Liver (tissue), 8 donors: ENCODE measurements at regions not wholly inside any gene's neighbourhood (a gene's known extent, or its start where the extent isn't known, plus 50 kb on each side); places are given as distances from the start of the nearest gene placed in this dataset.

Experiments
- DNase-seq: peaks from one replicate; pipeline ENCODE4 v3.0.0-alpha.2; 2017; ENCODE audit warnings: low spot score
- H3K27ac ChIP-seq, 2 donors: one replicate each; pipeline ENCODE4 v1.7.0; 2013; ENCODE audit warnings: inconsistent platforms in 2 of 2, low read length in 2 of 2, control low read depth in 1 of 2, low read depth in 1 of 2, mild to moderate bottlenecking in 1 of 2
- H3K27me3 ChIP-seq, 4 donors: one replicate each; pipeline versions ENCODE4 v1.6.1 to v1.7.0; 2013; ENCODE audit warnings: low read length in 3 of 4, inconsistent platforms in 1 of 4, mild to moderate bottlenecking in 1 of 4, moderate library complexity in 1 of 4; ENCODE audit not compliant: control insufficient read depth in 4 of 4, insufficient read depth in 4 of 4
- H3K36me3 ChIP-seq, 4 donors: one replicate each; pipeline versions ENCODE4 v1.6.1 to v1.7.0; 2013; ENCODE audit warnings: low read length in 3 of 4, mild to moderate bottlenecking in 3 of 4, low read depth in 1 of 4, moderate library complexity in 1 of 4; ENCODE audit not compliant: control insufficient read depth in 4 of 4, insufficient read depth in 3 of 4
- H3K4me1 ChIP-seq, 4 donors: one replicate each; pipeline versions ENCODE4 v1.6.1 to v1.7.0; 2013; ENCODE audit warnings: low read length in 3 of 4, mild to moderate bottlenecking in 3 of 4, moderate library complexity in 1 of 4; ENCODE audit not compliant: control insufficient read depth in 4 of 4, insufficient read depth in 4 of 4
- H3K4me3 ChIP-seq, 3 donors: one replicate each; pipeline versions ENCODE4 v1.6.1 to v1.7.0; 2013; ENCODE audit warnings: low read length in 3 of 3, control low read depth in 1 of 3, low read depth in 1 of 3, mild to moderate bottlenecking in 1 of 3
- H3K9ac ChIP-seq, 2 donors: one replicate each; pipeline ENCODE4 v1.7.0; 2013; ENCODE audit warnings: low read length in 2 of 2, mild to moderate bottlenecking in 2 of 2, moderate library complexity in 2 of 2, control low read depth in 1 of 2, low read depth in 1 of 2
- H3K9me3 ChIP-seq, 4 donors: one replicate each; pipeline versions ENCODE4 v1.6.1 to v1.7.0; 2013; ENCODE audit warnings: low read length in 3 of 4; ENCODE audit not compliant: control insufficient read depth in 4 of 4
- EGR1 ChIP-seq, 2 donors: IDR thresholded peaks; 2 replicates each; pipeline ENCODE4 v1.6.1; 2016 to 2018; ENCODE audit warnings: antibody characterized with exemption in 2 of 2, low read depth in 2 of 2
- FOXA1 ChIP-seq: IDR thresholded peaks from 2 replicates; pipeline ENCODE4 v1.6.1; 2016; ENCODE audit warnings: antibody characterized with exemption
- FOXA2 ChIP-seq: IDR thresholded peaks from 2 replicates; pipeline ENCODE4 v1.6.1; 2016; ENCODE audit warnings: antibody characterized with exemption
- GABPA ChIP-seq, 2 donors: IDR thresholded peaks in 1 of 2; conservative IDR thresholded peaks in 1 of 2; 2 replicates each; pipeline ENCODE4 v1.6.1; 2016; ENCODE audit warnings: antibody characterized with exemption in 2 of 2, mild to moderate bottlenecking in 1 of 2, moderate library complexity in 1 of 2
- HNF4A ChIP-seq, 2 donors: conservative IDR thresholded peaks; 2 replicates each; pipeline ENCODE4 v1.6.1; 2016; ENCODE audit warnings: antibody characterized with exemption in 2 of 2, mild to moderate bottlenecking in 2 of 2
- HNF4G ChIP-seq: IDR thresholded peaks from 2 replicates; pipeline ENCODE4 v1.6.1; 2016; ENCODE audit warnings: antibody characterized with exemption
- JUND ChIP-seq, 2 donors: IDR thresholded peaks; 2 replicates each; pipeline ENCODE4 v1.6.1; 2016; ENCODE audit warnings: antibody characterized with exemption in 2 of 2
- NR2F2 ChIP-seq: IDR thresholded peaks from 2 replicates; pipeline ENCODE4 v1.6.1; 2016; ENCODE audit warnings: antibody characterized with exemption
- RAD21 ChIP-seq, 2 donors: IDR thresholded peaks; 2 replicates each; pipeline ENCODE4 v1.6.1; 2016; ENCODE audit warnings: antibody characterized with exemption in 2 of 2, mild to moderate bottlenecking in 2 of 2
- RXRA ChIP-seq, 2 donors: IDR thresholded peaks; 2 replicates each; pipeline ENCODE4 v1.6.1; 2017 to 2018; ENCODE audit warnings: antibody characterized with exemption in 2 of 2, mild to moderate bottlenecking in 1 of 2
- SP1 ChIP-seq: IDR thresholded peaks from 2 replicates; pipeline ENCODE4 v1.6.1; 2018; ENCODE audit warnings: antibody characterized with exemption, mild to moderate bottlenecking
- TAF1 ChIP-seq: conservative IDR thresholded peaks from 2 replicates; pipeline ENCODE4 v1.6.1; 2016; ENCODE audit warnings: antibody characterized with exemption, mild to moderate bottlenecking
- YY1 ChIP-seq: IDR thresholded peaks from 2 replicates; pipeline ENCODE4 v1.6.1; 2016; ENCODE audit warnings: antibody characterized with exemption, mild to moderate bottlenecking
- WGBS: extraction: QIAGEN DNeasy Blood & Tissue Kit; methylation state at CpG from one replicate; pipeline ENCODE4 v1.1.7; 2013; 5-methylcytosine and 5-hydroxymethylcytosine counted together
- TF ChIP-seq, protein P1 (sequence below): IDR thresholded peaks from 2 replicates; pipeline ENCODE4 v1.6.1; 2016; ENCODE audit warnings: antibody characterized with exemption
- TF ChIP-seq, protein P2 (sequence below): fragments of 150-350 bp; IDR thresholded peaks from 2 replicates; pipeline ENCODE4 v1.5.1; 2017; ENCODE audit warnings: improper control_type of control experiment, low read depth, low read length; ENCODE audit not compliant: missing input control
- TF ChIP-seq, protein P3 (sequence below): IDR thresholded peaks from 2 replicates; pipeline ENCODE4 v1.6.1; 2016; ENCODE audit warnings: antibody characterized with exemption
- TF ChIP-seq, protein P4 (sequence below): IDR thresholded peaks from 2 replicates; pipeline ENCODE4 v1.6.1; 2016; ENCODE audit warnings: antibody characterized with exemption
- TF ChIP-seq, protein P5 (sequence below): IDR thresholded peaks from 2 replicates; pipeline ENCODE4 v1.6.1; 2016; ENCODE audit warnings: antibody characterized with exemption, mild to moderate bottlenecking
- donor health status: healthy.
- donor health status: healthy.
- donor health status: healthy.
- donor health status: healthy.
- donor health status: healthy.

DNA sequence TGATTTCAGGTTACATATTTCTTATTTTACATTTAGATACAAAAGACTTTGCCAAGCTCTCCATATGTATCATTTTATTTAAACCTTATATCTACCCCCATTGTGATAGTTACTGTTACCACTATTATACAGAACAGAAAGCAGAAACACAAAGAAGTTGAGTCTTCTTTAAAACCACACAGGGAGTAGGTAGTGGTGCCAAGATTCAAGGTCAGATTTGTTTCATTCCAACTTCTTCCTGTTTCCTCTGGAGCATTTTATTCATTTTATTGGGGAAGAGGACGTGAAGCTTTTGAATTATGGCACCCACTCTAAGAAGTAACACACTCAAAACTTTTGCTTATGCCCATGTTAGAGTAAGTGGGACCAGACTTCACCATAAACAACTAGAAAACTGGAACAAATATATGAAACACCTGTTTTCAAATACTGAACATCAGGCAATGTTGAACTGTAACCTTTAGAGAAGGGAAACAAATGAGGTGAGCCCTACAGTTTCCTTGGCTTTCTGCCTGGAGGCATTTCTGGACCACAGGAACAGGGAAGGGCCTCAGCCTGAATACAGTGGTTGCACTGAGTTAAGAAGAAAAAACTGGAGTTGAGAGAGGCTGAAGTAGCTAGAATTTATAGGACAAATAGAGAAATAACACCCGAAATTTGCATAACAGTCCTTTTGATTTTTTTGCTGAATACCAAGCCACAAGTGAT lies 160.4 kb upstream of the SSTR1 start:
- no peaks in the 10 kb centered on the region for H3K27me3 ChIP-seq
- no peaks in the 10 kb centered on the region for H3K9me3 ChIP-seq
- H3K27ac ChIP-seq: no peak overlapping the region
- H3K36me3 ChIP-seq: no peaks in the 10 kb centered on the region
- no peak overlapping the region for H3K9ac ChIP-seq
- DNase-seq: no peak
- no peak overlapping the region for H3K4me3 ChIP-seq
- WGBS: 77% methylated on average over 2 of the region's 2 CpGs
- TF ChIP-seq, protein P1, sequence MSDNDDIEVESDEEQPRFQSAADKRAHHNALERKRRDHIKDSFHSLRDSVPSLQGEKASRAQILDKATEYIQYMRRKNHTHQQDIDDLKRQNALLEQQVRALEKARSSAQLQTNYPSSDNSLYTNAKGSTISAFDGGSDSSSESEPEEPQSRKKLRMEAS: no peak
- TF ChIP-seq FOXA1 (no peak), TAF1 (no peak), SP1 (no peak), NR2F2 (no peak), FOXA2 (no peak), JUND (IDR thresholded peaks at IDR 0.05) (no peak), RAD21 (IDR thresholded peaks at IDR 0.05) (no peak), HNF4G (no peak), RXRA (IDR thresholded peaks at IDR 0.05) (no peak), YY1 (no peak), HNF4A (conservative IDR thresholded peaks at IDR 0.05) (no peak), EGR1 (IDR thresholded peaks at IDR 0.05; ENCODE audit: low read depth in 2 of 2) (no peak), GABPA (IDR thresholded peaks at IDR 0.05 in 1 of 2, conservative IDR thresholded peaks at IDR 0.05 in 1 of 2) (no peak)
- TF ChIP-seq, protein P2, sequence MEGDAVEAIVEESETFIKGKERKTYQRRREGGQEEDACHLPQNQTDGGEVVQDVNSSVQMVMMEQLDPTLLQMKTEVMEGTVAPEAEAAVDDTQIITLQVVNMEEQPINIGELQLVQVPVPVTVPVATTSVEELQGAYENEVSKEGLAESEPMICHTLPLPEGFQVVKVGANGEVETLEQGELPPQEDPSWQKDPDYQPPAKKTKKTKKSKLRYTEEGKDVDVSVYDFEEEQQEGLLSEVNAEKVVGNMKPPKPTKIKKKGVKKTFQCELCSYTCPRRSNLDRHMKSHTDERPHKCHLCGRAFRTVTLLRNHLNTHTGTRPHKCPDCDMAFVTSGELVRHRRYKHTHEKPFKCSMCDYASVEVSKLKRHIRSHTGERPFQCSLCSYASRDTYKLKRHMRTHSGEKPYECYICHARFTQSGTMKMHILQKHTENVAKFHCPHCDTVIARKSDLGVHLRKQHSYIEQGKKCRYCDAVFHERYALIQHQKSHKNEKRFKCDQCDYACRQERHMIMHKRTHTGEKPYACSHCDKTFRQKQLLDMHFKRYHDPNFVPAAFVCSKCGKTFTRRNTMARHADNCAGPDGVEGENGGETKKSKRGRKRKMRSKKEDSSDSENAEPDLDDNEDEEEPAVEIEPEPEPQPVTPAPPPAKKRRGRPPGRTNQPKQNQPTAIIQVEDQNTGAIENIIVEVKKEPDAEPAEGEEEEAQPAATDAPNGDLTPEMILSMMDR: no peak
- TF ChIP-seq, protein P3, sequence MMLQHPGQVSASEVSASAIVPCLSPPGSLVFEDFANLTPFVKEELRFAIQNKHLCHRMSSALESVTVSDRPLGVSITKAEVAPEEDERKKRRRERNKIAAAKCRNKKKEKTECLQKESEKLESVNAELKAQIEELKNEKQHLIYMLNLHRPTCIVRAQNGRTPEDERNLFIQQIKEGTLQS: no peak
- TF ChIP-seq, protein P4, sequence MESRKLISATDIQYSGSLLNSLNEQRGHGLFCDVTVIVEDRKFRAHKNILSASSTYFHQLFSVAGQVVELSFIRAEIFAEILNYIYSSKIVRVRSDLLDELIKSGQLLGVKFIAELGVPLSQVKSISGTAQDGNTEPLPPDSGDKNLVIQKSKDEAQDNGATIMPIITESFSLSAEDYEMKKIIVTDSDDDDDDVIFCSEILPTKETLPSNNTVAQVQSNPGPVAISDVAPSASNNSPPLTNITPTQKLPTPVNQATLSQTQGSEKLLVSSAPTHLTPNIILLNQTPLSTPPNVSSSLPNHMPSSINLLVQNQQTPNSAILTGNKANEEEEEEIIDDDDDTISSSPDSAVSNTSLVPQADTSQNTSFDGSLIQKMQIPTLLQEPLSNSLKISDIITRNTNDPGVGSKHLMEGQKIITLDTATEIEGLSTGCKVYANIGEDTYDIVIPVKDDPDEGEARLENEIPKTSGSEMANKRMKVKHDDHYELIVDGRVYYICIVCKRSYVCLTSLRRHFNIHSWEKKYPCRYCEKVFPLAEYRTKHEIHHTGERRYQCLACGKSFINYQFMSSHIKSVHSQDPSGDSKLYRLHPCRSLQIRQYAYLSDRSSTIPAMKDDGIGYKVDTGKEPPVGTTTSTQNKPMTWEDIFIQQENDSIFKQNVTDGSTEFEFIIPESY: no peak
- TF ChIP-seq, protein P5, sequence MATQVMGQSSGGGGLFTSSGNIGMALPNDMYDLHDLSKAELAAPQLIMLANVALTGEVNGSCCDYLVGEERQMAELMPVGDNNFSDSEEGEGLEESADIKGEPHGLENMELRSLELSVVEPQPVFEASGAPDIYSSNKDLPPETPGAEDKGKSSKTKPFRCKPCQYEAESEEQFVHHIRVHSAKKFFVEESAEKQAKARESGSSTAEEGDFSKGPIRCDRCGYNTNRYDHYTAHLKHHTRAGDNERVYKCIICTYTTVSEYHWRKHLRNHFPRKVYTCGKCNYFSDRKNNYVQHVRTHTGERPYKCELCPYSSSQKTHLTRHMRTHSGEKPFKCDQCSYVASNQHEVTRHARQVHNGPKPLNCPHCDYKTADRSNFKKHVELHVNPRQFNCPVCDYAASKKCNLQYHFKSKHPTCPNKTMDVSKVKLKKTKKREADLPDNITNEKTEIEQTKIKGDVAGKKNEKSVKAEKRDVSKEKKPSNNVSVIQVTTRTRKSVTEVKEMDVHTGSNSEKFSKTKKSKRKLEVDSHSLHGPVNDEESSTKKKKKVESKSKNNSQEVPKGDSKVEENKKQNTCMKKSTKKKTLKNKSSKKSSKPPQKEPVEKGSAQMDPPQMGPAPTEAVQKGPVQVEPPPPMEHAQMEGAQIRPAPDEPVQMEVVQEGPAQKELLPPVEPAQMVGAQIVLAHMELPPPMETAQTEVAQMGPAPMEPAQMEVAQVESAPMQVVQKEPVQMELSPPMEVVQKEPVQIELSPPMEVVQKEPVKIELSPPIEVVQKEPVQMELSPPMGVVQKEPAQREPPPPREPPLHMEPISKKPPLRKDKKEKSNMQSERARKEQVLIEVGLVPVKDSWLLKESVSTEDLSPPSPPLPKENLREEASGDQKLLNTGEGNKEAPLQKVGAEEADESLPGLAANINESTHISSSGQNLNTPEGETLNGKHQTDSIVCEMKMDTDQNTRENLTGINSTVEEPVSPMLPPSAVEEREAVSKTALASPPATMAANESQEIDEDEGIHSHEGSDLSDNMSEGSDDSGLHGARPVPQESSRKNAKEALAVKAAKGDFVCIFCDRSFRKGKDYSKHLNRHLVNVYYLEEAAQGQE: no peak
- no peaks in the 10 kb centered on the region for H3K4me1 ChIP-seq
